ENCODE measurements at regions not wholly inside any gene's neighbourhood (a gene's known extent, or its start where the extent isn't known, plus 50 kb on each side); places are given as distances from the start of the nearest gene placed in this dataset.
A peak's percentile ranks its signal among the peaks of the same experiment; 100 is the strongest.

DNA sequence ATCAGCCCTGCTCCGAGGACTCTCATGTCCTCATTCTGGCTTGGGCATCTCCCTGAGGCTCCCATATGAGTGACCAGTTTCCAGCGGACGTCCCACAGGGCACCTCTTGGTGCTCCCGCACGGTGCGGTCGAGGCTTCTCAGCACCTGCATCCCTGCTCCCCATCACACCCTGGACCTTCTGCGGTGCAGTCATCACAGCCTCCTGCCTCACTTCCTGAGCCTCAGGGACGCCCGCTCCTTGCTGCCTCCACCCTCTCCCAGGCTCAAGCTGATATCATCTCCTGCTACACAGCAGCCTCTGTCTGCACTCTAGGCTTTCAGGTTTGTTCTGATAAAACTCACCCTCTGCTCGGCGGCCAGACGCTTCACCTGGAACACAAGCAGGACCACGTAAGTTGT lies 185.0 kb downstream of the TMEM18 start:
- Histone ChIP-seq H3K4me3 (no peak overlapping the region), H3K27ac (no peak overlapping the region), H3K36me3 (no peaks in the 10 kb centered on the region), H3K9me3 (no peaks in the 10 kb centered on the region), H3K27me3 (no peaks in the 10 kb centered on the region), H3K4me1 (no peaks in the 10 kb centered on the region)
- intact Hi-C loops (cut with DNase I) = no loop called here
- TF ChIP-seq, protein P1, sequence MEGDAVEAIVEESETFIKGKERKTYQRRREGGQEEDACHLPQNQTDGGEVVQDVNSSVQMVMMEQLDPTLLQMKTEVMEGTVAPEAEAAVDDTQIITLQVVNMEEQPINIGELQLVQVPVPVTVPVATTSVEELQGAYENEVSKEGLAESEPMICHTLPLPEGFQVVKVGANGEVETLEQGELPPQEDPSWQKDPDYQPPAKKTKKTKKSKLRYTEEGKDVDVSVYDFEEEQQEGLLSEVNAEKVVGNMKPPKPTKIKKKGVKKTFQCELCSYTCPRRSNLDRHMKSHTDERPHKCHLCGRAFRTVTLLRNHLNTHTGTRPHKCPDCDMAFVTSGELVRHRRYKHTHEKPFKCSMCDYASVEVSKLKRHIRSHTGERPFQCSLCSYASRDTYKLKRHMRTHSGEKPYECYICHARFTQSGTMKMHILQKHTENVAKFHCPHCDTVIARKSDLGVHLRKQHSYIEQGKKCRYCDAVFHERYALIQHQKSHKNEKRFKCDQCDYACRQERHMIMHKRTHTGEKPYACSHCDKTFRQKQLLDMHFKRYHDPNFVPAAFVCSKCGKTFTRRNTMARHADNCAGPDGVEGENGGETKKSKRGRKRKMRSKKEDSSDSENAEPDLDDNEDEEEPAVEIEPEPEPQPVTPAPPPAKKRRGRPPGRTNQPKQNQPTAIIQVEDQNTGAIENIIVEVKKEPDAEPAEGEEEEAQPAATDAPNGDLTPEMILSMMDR (IDR thresholded peaks at IDR 0.05) = no peak
- ATAC-seq = no peak
- DNase-seq = no peak

DNA sequence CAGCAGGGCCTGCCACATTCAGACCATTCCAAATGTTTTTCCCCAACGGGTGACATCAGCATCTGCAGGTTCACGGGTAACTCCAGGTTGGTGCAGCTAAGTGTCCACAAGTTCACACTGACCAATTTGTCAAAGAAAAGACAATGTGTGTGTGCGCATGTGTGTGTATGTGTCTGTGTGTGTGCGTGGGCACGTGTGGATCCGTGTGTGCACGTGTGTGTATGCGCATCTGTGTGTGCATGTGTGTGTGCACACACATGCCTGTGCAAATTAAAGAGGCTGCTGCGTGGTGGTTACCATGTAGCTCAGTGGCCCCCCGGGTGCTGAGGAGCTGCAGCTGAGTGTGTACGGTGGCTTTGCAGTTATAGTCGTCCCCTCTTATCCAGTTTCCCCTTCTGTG lies 187.4 kb downstream of the TMEM18 start:
- H3K27me3 ChIP-seq = no peaks in the 10 kb centered on the region
- H3K4me3 ChIP-seq = no peak overlapping the region
- intact Hi-C loops (cut with DNase I) = no loop called here
- H3K9me3 ChIP-seq = no peaks in the 10 kb centered on the region
- DNase-seq (no peak), ATAC-seq (no peak)
- H3K4me1 ChIP-seq = no peaks in the 10 kb centered on the region
- H3K36me3 ChIP-seq = no peaks in the 10 kb centered on the region
- H3K27ac ChIP-seq = no peak overlapping the region
- TF ChIP-seq, protein P1 (IDR thresholded peaks at IDR 0.05) = no peak

DNA sequence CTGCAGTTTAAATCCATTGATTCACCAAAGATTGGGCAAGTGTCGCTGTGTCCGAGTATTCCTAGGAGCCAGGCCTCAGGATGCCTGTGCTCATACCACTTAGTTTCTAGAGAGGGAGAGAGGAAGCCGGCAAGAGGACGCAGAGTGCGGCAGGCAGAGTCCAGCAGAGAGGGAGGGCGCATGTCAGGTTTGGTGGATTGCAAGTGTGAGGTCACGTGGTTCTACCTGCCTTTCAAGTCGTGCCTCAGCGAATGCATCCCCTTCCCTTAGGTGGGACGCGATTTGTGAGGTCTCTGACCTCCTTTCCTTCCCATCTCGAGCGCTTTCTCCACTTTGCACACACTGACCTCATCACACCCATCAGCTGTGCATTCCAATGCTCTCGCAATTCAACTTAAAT lies 188.1 kb downstream of the TMEM18 start:
- Histone ChIP-seq H3K4me1 (no peaks in the 10 kb centered on the region), H3K27me3 (no peaks in the 10 kb centered on the region), H3K9me3 (no peaks in the 10 kb centered on the region), H3K27ac (no peak overlapping the region), H3K4me3 (no peak overlapping the region), H3K36me3 (no peaks in the 10 kb centered on the region)
- no peak for ATAC-seq
- TF ChIP-seq, protein P1 (IDR thresholded peaks at IDR 0.05) = no peak
- DNase-seq = no peak
- intact Hi-C loops (cut with DNase I) = no loop called here

DNA sequence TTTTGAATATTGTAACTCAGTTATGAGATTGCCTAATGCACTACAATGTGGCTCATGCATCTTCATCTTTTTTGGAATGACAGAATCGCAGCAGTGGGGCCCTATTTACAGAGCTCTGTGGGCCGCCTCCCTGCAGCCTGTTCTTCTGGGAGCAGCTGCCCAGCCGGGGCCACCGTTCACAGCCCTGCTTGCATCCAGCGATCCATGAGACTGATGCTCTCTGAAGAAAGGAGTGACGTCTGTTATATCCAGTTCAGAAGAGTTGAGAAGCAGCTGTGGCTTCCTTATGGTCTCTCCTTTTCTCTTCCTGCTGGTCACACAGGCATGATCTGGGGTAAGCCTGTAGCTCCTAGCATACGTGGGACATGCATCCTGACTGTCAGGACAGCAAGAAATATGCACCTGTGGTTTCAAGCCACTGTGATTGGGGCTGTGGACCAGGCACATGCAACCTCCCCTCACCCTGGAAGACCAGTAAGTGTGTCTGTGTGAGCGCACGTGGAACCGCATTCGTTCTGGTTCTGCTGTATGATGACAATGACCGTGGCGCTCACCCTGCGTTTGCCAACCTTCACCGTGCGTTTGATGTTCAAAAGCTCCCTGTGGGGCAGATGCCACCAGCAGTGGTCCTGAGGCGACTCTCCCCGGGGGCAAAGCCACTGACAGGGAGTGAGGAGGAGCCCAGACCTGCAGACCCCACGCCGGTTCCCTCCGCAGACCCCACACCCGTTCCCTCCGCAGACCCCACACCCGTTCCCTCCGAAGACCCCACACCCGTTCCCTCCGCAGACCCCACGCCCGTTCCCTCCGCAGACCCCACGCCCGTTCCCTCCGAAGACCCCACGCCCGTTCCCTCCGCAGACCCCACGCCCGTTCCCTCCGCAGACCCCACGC lies 189.8 kb downstream of the TMEM18 start:
- intact Hi-C loops (cut with DNase I) = no loop called here
- no peak for DNase-seq
- H3K4me3 ChIP-seq = no peak overlapping the region
- H3K27me3 ChIP-seq = no peaks in the 10 kb centered on the region
- no peaks in the 10 kb centered on the region for H3K4me1 ChIP-seq
- TF ChIP-seq, protein P1 (IDR thresholded peaks at IDR 0.05) = no peak
- no peak for ATAC-seq
- H3K36me3 ChIP-seq = no peaks in the 10 kb centered on the region
- no peak overlapping the region for H3K27ac ChIP-seq
- no peaks in the 10 kb centered on the region for H3K9me3 ChIP-seq

- no peaks in the 10 kb centered on the region for H3K27me3 ChIP-seq
- TF ChIP-seq, protein P1 (IDR thresholded peaks at IDR 0.05) = no peak
- peak; percentile 29 for ATAC-seq
These were observed 190.8 kb downstream of the TMEM18 start for GRCh38 chr2:486371-486770.

More at GRCh38 chr2:486371-486770, 190.8 kb downstream of the TMEM18 start:
- H3K9me3 ChIP-seq = no peaks in the 10 kb centered on the region
- no peak overlapping the region for H3K27ac ChIP-seq
- intact Hi-C loops (cut with DNase I) = no loop called here
- DNase-seq = no peak
- no peaks in the 10 kb centered on the region for H3K36me3 ChIP-seq
- no peak overlapping the region for H3K4me3 ChIP-seq
- H3K4me1 ChIP-seq = no peaks in the 10 kb centered on the region

Measured in upper lobe of right lung (tissue), 1 donor.